HEK293 (cell line): ENCODE measurements at regions not wholly inside any gene's neighbourhood (a gene's known extent, or its start where the extent isn't known, plus 50 kb on each side); places are given as distances from the start of the nearest gene placed in this dataset.

Experiments used
- CTCF ChIA-PET: fragments of 350-600 bp; formaldehyde crosslinking; extraction: SDS; loops from one replicate; lab custom pipeline; 2021; ENCODE audit warnings: antibody characterized with exemption; lab: Yijun Ruan, JAX
- POLR2A ChIA-PET: fragments of 300-600 bp; formaldehyde crosslinking; extraction: SDS; loops from one replicate; lab custom pipeline; 2020; ENCODE audit warnings: antibody characterized with exemption, inconsistent platforms; lab: Yijun Ruan, JAX
- H3K27ac ChIP-seq: fragments of 200-500 bp; sonication (Bioruptor generic); 2 replicates; pipeline ENCODE4 v1.5.1; 2014; ENCODE audit warnings: low read depth, low read length, control low read depth, inconsistent platforms; ENCODE audit errors: extremely low read depth
- H3K36me3 ChIP-seq, 2 experiments: fragments of 200-500 bp in 1 of 2; sonication (Bioruptor generic) in 1 of 2; 1 replicate in 1 of 2; 2 replicates in 1 of 2; pipeline ENCODE4 v1.5.1; 2014 to 2017; ENCODE audit warnings: inconsistent platforms in 2 of 2, low read length in 2 of 2; ENCODE audit not compliant: control insufficient read depth in 2 of 2, insufficient read depth in 1 of 2
- H3K4me1 ChIP-seq: fragments of 200-500 bp; sonication (Bioruptor generic); 2 replicates; pipeline ENCODE4 v1.5.1; 2014; ENCODE audit warnings: mild to moderate bottlenecking, low read length, inconsistent platforms; ENCODE audit not compliant: control insufficient read depth, insufficient read depth
- H3K4me3 ChIP-seq: 2 replicates; pipeline ENCODE4 v1.5.1; 2011; ENCODE audit warnings: low read depth, mild to moderate bottlenecking, control low read depth, low read length, moderate library complexity
- H3K9me3 ChIP-seq: fragments of 200-500 bp; sonication (Bioruptor generic); 2 replicates; pipeline ENCODE4 v1.5.1; 2014; ENCODE audit warnings: low read depth, low read length, inconsistent platforms; ENCODE audit not compliant: control insufficient read depth, insufficient read depth
- BCL11B ChIP-seq: fragments of 450-650 bp; formaldehyde crosslinking; IDR thresholded peaks from 2 replicates; pipeline ENCODE4 v1.5.1; 2016; ENCODE audit warnings: low read depth, missing biosample characterization, missing genetic modification characterization
- FEZF1 ChIP-seq: fragments of 450-650 bp; formaldehyde crosslinking; IDR thresholded peaks from 2 replicates; pipeline ENCODE4 v1.5.1; 2016; ENCODE audit warnings: missing biosample characterization, missing genetic modification characterization
- IKZF3 ChIP-seq: fragments of 450-650 bp; IDR thresholded peaks from 2 replicates; pipeline ENCODE4 v1.5.0; 2018; ENCODE audit warnings: missing biosample characterization, mild to moderate bottlenecking, missing genetic modification characterization, moderate library complexity
- MEIS1 ChIP-seq: sonication (generic); formaldehyde crosslinking; IDR thresholded peaks from 2 replicates; pipeline ENCODE4 v1.8.1; 2022; ENCODE audit warnings: missing genetic modification reagents, mild to moderate bottlenecking, borderline replicate concordance
- PRDM6 ChIP-seq: fragments of 450-650 bp; formaldehyde crosslinking; IDR thresholded peaks from 2 replicates; pipeline ENCODE4 v1.5.1; 2017; ENCODE audit warnings: missing biosample characterization, missing genetic modification characterization
- SCRT1 ChIP-seq: fragments of 450-650 bp; formaldehyde crosslinking; IDR thresholded peaks from 2 replicates; pipeline ENCODE4 v1.5.1; 2016; ENCODE audit warnings: missing biosample characterization, missing genetic modification characterization, borderline replicate concordance
- SCRT2 ChIP-seq: fragments of 450-650 bp; formaldehyde crosslinking; IDR thresholded peaks from 2 replicates; pipeline ENCODE4 v1.5.1; 2016; ENCODE audit warnings: missing biosample characterization, missing genetic modification characterization
- ZBTB17 ChIP-seq: fragments of 450-650 bp; formaldehyde crosslinking; IDR thresholded peaks from 2 replicates; pipeline ENCODE4 v1.5.1; 2016; ENCODE audit warnings: missing biosample characterization, missing genetic modification characterization
- ZBTB26 ChIP-seq: fragments of 450-650 bp; formaldehyde crosslinking; optimal IDR thresholded peaks from 2 replicates; pipeline ENCODE3; 2016; ENCODE audit warnings: missing biosample characterization, mild to moderate bottlenecking, missing genetic modification characterization
- ZBTB7A ChIP-seq: fragments of 450-650 bp; formaldehyde crosslinking; IDR thresholded peaks from 2 replicates; pipeline ENCODE4 v1.5.1; 2016; ENCODE audit warnings: low read depth, missing biosample characterization, missing genetic modification characterization
- ZNF146 ChIP-seq: fragments of 450-650 bp; formaldehyde crosslinking; IDR thresholded peaks from 2 replicates; pipeline ENCODE4 v1.5.1; 2016; ENCODE audit warnings: missing biosample characterization, missing genetic modification characterization
- ZNF18 ChIP-seq: fragments of 450-650 bp; formaldehyde crosslinking; IDR thresholded peaks from 2 replicates; pipeline ENCODE4 v1.5.1; 2016; ENCODE audit warnings: missing biosample characterization, missing genetic modification characterization
- ZNF184 ChIP-seq: fragments of 450-650 bp; IDR thresholded peaks from 2 replicates; pipeline ENCODE4 v1.5.1; 2018; ENCODE audit warnings: missing biosample characterization, mild to moderate bottlenecking, missing genetic modification characterization
- ZNF211 ChIP-seq: fragments of 450-650 bp; formaldehyde crosslinking; IDR thresholded peaks from 2 replicates; pipeline ENCODE4 v1.5.1; 2016; ENCODE audit warnings: low read depth, missing biosample characterization, missing genetic modification characterization
- ZNF223 ChIP-seq: fragments of 450-650 bp; formaldehyde crosslinking; IDR thresholded peaks from 2 replicates; pipeline ENCODE4 v1.5.1; 2016; ENCODE audit warnings: missing biosample characterization, missing genetic modification characterization
- ZNF311 ChIP-seq: fragments of 450-650 bp; formaldehyde crosslinking; IDR thresholded peaks from 2 replicates; pipeline ENCODE4 v1.5.1; 2017; ENCODE audit warnings: missing biosample characterization, missing genetic modification characterization, borderline replicate concordance
- ZNF529 ChIP-seq: fragments of 450-650 bp; formaldehyde crosslinking; IDR thresholded peaks from 2 replicates; pipeline ENCODE4 v1.5.1; 2017; ENCODE audit warnings: missing genetic modification characterization, missing biosample characterization; ENCODE audit not compliant: insufficient replicate concordance
- ZNF626 ChIP-seq: fragments of 450-650 bp; sonication (Bioruptor Pico); formaldehyde crosslinking; IDR thresholded peaks from 2 replicates; pipeline ENCODE4 v1.5.1; 2018; ENCODE audit warnings: missing biosample characterization, missing genetic modification characterization, inconsistent platforms
- ZNF692 ChIP-seq: fragments of 450-650 bp; formaldehyde crosslinking; IDR thresholded peaks from 2 replicates; pipeline ENCODE4 v1.5.1; 2016; ENCODE audit warnings: missing biosample characterization, missing genetic modification characterization
- ZSCAN18 ChIP-seq: fragments of 450-650 bp; formaldehyde crosslinking; IDR thresholded peaks from 2 replicates; pipeline ENCODE4 v1.5.1; 2016; ENCODE audit warnings: missing biosample characterization, missing genetic modification characterization
- ZSCAN30 ChIP-seq: fragments of 450-650 bp; IDR thresholded peaks from 2 replicates; pipeline ENCODE4 v1.5.1; 2018; ENCODE audit warnings: missing biosample characterization, mild to moderate bottlenecking, missing genetic modification characterization, moderate library complexity

GRCh38 chr22:46081831-46082210 is 68.5 kb upstream of the PPARA start:
- ChIA-PET CTCF (interaction anchor here (1.0 to 2.4 kb wide), 4 partner anchors 35 to 87 kb away, joined by 4 to 14 read pairs (median 4); no protein-coding TSS in a partner anchor), POLR2A (no interaction called here)
- no peak overlapping the region for H3K4me3 ChIP-seq
- peaks cover 3% of the 10 kb centered on the region; the same call in 1 of the 2 replicates for H3K4me1 ChIP-seq
- TF ChIP-seq ZBTB26 = peak; percentile 24
- peak; percentile 69 for TF ChIP-seq ZBTB17
- TF ChIP-seq ZSCAN30 = no peak
- H3K9me3 ChIP-seq = no peaks in the 10 kb centered on the region
- peak overlapping the region; percentile 61 for H3K27ac ChIP-seq
- peaks cover 0 to 10% of the 10 kb centered on the region in 2 experiments; a peak in 1 of 3 replicates for H3K36me3 ChIP-seq

GRCh38 chr22:46082633-46083032 is 67.7 kb upstream of the PPARA start:
- H3K27ac ChIP-seq = no peak overlapping the region
- TF ChIP-seq SCRT2 (tag by site-specific recombination) = 0 out of 2 replicates have a peak, but pooled peaks have one; percentile 14
- peak; percentile 58; the same call in 1 of the 2 replicates for TF ChIP-seq PRDM6 (tag by site-specific recombination)
- no peak for TF ChIP-seq ZNF529
- H3K36me3 ChIP-seq = peaks cover 0 to 18% of the 10 kb centered on the region in 2 experiments; a peak in 1 of 3 replicates
- POLR2A ChIA-PET = no interaction called here
- CTCF ChIA-PET = interaction anchor here (1.0 to 2.4 kb wide), 4 partner anchors 34 to 87 kb away, joined by 4 to 14 read pairs (median 4); no protein-coding TSS in a partner anchor
- no peak overlapping the region for H3K4me3 ChIP-seq
- peaks cover 4% of the 10 kb centered on the region for H3K4me1 ChIP-seq
- no peaks in the 10 kb centered on the region for H3K9me3 ChIP-seq

- Histone ChIP-seq H3K4me1 (peaks cover 7% of the 10 kb centered on the region), H3K36me3 (peaks cover 0 to 14% of the 10 kb centered on the region in 2 experiments; a peak in 1 of 3 replicates), H3K27ac (peak overlapping the region; percentile 2; the same call in 1 of the 2 replicates), H3K4me3 (no peak overlapping the region), H3K9me3 (no peaks in the 10 kb centered on the region)
- CTCF ChIA-PET = interaction anchor here (1.5 to 2.0 kb wide), 2 partner anchors 76 to 77 kb away, joined by 5 to 11 read pairs; no protein-coding TSS in a partner anchor
- POLR2A ChIA-PET = interaction anchor here (1.1 to 1.6 kb wide), 2 partner anchors 11 to 14 kb away, joined by 3 to 5 read pairs; no protein-coding TSS in a partner anchor
- no peak for TF ChIP-seq ZNF626 (tag by site-specific recombination)
- no peak for TF ChIP-seq ZNF223
- TF ChIP-seq SCRT2 (tag by site-specific recombination) = peak; percentile 64
- TF ChIP-seq ZNF311 (tag by site-specific recombination) = no peak
- TF ChIP-seq SCRT1 (tag by site-specific recombination) = peak; percentile 30; the same call in 1 of the 2 replicates
- no peak for TF ChIP-seq ZNF184 (tag by site-specific recombination)
- TF ChIP-seq BCL11B (tag by site-specific recombination) = no peak
- TF ChIP-seq IKZF3 = no peak
- TF ChIP-seq ZNF211 (tag by site-specific recombination) = no peak
- no peak for TF ChIP-seq ZBTB7A (tag by site-specific recombination)
- no peak for TF ChIP-seq MEIS1
- TF ChIP-seq ZNF146 = no peak
- no peak for TF ChIP-seq ZNF692 (tag by site-specific recombination)
- TF ChIP-seq ZNF18 (tag by site-specific recombination) = 0 out of 2 replicates have a peak, but pooled peaks have one; percentile 11
- TF ChIP-seq FEZF1 = peak; percentile 70
- TF ChIP-seq ZSCAN18 (tag by site-specific recombination) = no peak
Observed at GRCh38 chr22:46083383-46084350, 66.7 kb upstream of the PPARA start.
